Activated naive CD8-positive, alpha-beta T cell treated with anti-CD3 and anti-CD28 coated beads for 36 hours (primary cell): ENCODE measurements at regions not wholly inside any gene's neighbourhood (a gene's known extent, or its start where the extent isn't known, plus 50 kb on each side); places are given as distances from the start of the nearest gene placed in this dataset.

Source experiments
- DNase-seq: peaks from one replicate; pipeline ENCODE4 v3.0.0; 2021
- H3K27ac Mint-ChIP-seq: one replicate; pipeline ENCODE4 v1.8.0; 2022; ENCODE audit warnings: mild to moderate bottlenecking, moderate library complexity, mixed read lengths
- H3K27me3 Mint-ChIP-seq: one replicate; pipeline ENCODE4 v1.8.0; 2022; ENCODE audit warnings: mild to moderate bottlenecking, mixed read lengths
- H3K36me3 Mint-ChIP-seq: one replicate; pipeline ENCODE4 v1.8.0; 2021; ENCODE audit warnings: mild to moderate bottlenecking, mixed read lengths
- H3K4me1 Mint-ChIP-seq: one replicate; pipeline ENCODE4 v1.8.0; 2021; ENCODE audit warnings: mixed read lengths
- H3K4me3 Mint-ChIP-seq: one replicate; pipeline ENCODE4 v1.8.0; 2022; ENCODE audit warnings: mild to moderate bottlenecking, moderate library complexity, mixed read lengths
- H3K9me3 Mint-ChIP-seq: one replicate; pipeline ENCODE4 v1.8.0; 2022; ENCODE audit warnings: mixed read lengths

GRCh38 chr10:121085367-121085766, 234.2 kb downstream of the WDR11 start:
- Mint-ChIP-seq H3K4me1 (no peaks in the 10 kb centered on the region), H3K27ac (no peak overlapping the region), H3K4me3 (no peak overlapping the region), H3K9me3 (no peaks in the 10 kb centered on the region), H3K27me3 (peaks cover 18% of the 10 kb centered on the region), H3K36me3 (no peaks in the 10 kb centered on the region)
- DNase-seq = no peak

- Mint-ChIP-seq H3K27me3 (peaks cover 12% of the 10 kb centered on the region), H3K4me3 (no peak overlapping the region), H3K36me3 (no peaks in the 10 kb centered on the region), H3K27ac (no peak overlapping the region), H3K9me3 (no peaks in the 10 kb centered on the region), H3K4me1 (no peaks in the 10 kb centered on the region)
- DNase-seq = no peak
Measured at GRCh38 chr10:121087129-121087528, 236.0 kb downstream of the WDR11 start.

GRCh38 chr10:121087688-121088087, 236.5 kb downstream of the WDR11 start:
- Mint-ChIP-seq H3K4me1 (no peaks in the 10 kb centered on the region), H3K36me3 (no peaks in the 10 kb centered on the region), H3K9me3 (no peaks in the 10 kb centered on the region), H3K27ac (no peak overlapping the region), H3K27me3 (peaks cover 9% of the 10 kb centered on the region), H3K4me3 (no peak overlapping the region)
- no peak for DNase-seq

- H3K27me3 Mint-ChIP-seq = peaks cover 4% of the 10 kb centered on the region
- DNase-seq = no peak
- H3K36me3 Mint-ChIP-seq = no peaks in the 10 kb centered on the region
- no peaks in the 10 kb centered on the region for H3K4me1 Mint-ChIP-seq
- no peaks in the 10 kb centered on the region for H3K9me3 Mint-ChIP-seq
- no peak overlapping the region for H3K27ac Mint-ChIP-seq
- no peak overlapping the region for H3K4me3 Mint-ChIP-seq
Measured at GRCh38 chr10:121088524-121088923, 237.4 kb downstream of the WDR11 start.

GRCh38 chr10:121089434-121089833, 238.3 kb downstream of the WDR11 start:
- no peak for DNase-seq
- H3K4me3 Mint-ChIP-seq = no peak overlapping the region

GRCh38 chr10:121091961-121092719, 241.0 kb downstream of the WDR11 start:
- H3K27ac Mint-ChIP-seq = no peak overlapping the region
- no peak overlapping the region for H3K4me3 Mint-ChIP-seq
- DNase-seq = no peak
- H3K9me3 Mint-ChIP-seq = no peaks in the 10 kb centered on the region
- no peaks in the 10 kb centered on the region for H3K36me3 Mint-ChIP-seq
- no peaks in the 10 kb centered on the region for H3K27me3 Mint-ChIP-seq
- no peaks in the 10 kb centered on the region for H3K4me1 Mint-ChIP-seq

More at GRCh38 chr10:121089434-121089833, 238.3 kb downstream of the WDR11 start:
- H3K36me3 Mint-ChIP-seq = no peaks in the 10 kb centered on the region
- peaks cover 4% of the 10 kb centered on the region for H3K27me3 Mint-ChIP-seq
- H3K27ac Mint-ChIP-seq = no peak overlapping the region
- H3K9me3 Mint-ChIP-seq = no peaks in the 10 kb centered on the region
- H3K4me1 Mint-ChIP-seq = no peaks in the 10 kb centered on the region

GRCh38 chr10:121092720-121093095, 241.5 kb downstream of the WDR11 start:
- no peak overlapping the region for H3K4me3 Mint-ChIP-seq
- no peak for DNase-seq

GRCh38 chr10:121096617-121097431, 245.7 kb downstream of the WDR11 start:
- H3K9me3 Mint-ChIP-seq = no peaks in the 10 kb centered on the region
- no peaks in the 10 kb centered on the region for H3K36me3 Mint-ChIP-seq
- no peaks in the 10 kb centered on the region for H3K27me3 Mint-ChIP-seq
- no peaks in the 10 kb centered on the region for H3K4me1 Mint-ChIP-seq
- no peak overlapping the region for H3K4me3 Mint-ChIP-seq
- DNase-seq = no peak
- H3K27ac Mint-ChIP-seq = no peak overlapping the region

More at GRCh38 chr10:121092720-121093095, 241.5 kb downstream of the WDR11 start:
- no peak overlapping the region for H3K27ac Mint-ChIP-seq
- H3K9me3 Mint-ChIP-seq = no peaks in the 10 kb centered on the region
- no peaks in the 10 kb centered on the region for H3K27me3 Mint-ChIP-seq
- no peaks in the 10 kb centered on the region for H3K4me1 Mint-ChIP-seq
- H3K36me3 Mint-ChIP-seq = no peaks in the 10 kb centered on the region

GRCh38 chr10:121098211-121098610, 247.0 kb downstream of the WDR11 start:
- no peaks in the 10 kb centered on the region for H3K4me1 Mint-ChIP-seq
- H3K27ac Mint-ChIP-seq = no peak overlapping the region
- DNase-seq = no peak
- no peaks in the 10 kb centered on the region for H3K36me3 Mint-ChIP-seq
- H3K27me3 Mint-ChIP-seq = no peaks in the 10 kb centered on the region
- no peak overlapping the region for H3K4me3 Mint-ChIP-seq
- no peaks in the 10 kb centered on the region for H3K9me3 Mint-ChIP-seq

GRCh38 chr10:121098751-121099150, 247.6 kb downstream of the WDR11 start:
- no peaks in the 10 kb centered on the region for H3K9me3 Mint-ChIP-seq
- no peak for DNase-seq
- H3K36me3 Mint-ChIP-seq = no peaks in the 10 kb centered on the region
- no peak overlapping the region for H3K4me3 Mint-ChIP-seq
- H3K27ac Mint-ChIP-seq = no peak overlapping the region
- H3K27me3 Mint-ChIP-seq = no peaks in the 10 kb centered on the region
- no peaks in the 10 kb centered on the region for H3K4me1 Mint-ChIP-seq

GRCh38 chr10:121099181-121099580, 248.0 kb downstream of the WDR11 start:
- Mint-ChIP-seq H3K27me3 (no peaks in the 10 kb centered on the region), H3K4me1 (no peaks in the 10 kb centered on the region), H3K4me3 (no peak overlapping the region), H3K9me3 (no peaks in the 10 kb centered on the region), H3K27ac (no peak overlapping the region), H3K36me3 (no peaks in the 10 kb centered on the region)
- no peak for DNase-seq

GRCh38 chr10:121099592-121099991, 248.4 kb downstream of the WDR11 start:
- Mint-ChIP-seq H3K9me3 (no peaks in the 10 kb centered on the region), H3K27me3 (no peaks in the 10 kb centered on the region), H3K27ac (no peak overlapping the region), H3K4me1 (no peaks in the 10 kb centered on the region), H3K36me3 (no peaks in the 10 kb centered on the region), H3K4me3 (no peak overlapping the region)
- DNase-seq = no peak

- H3K36me3 Mint-ChIP-seq = no peaks in the 10 kb centered on the region
- no peak overlapping the region for H3K27ac Mint-ChIP-seq
- no peaks in the 10 kb centered on the region for H3K9me3 Mint-ChIP-seq
- H3K4me1 Mint-ChIP-seq = no peaks in the 10 kb centered on the region
- H3K4me3 Mint-ChIP-seq = no peak overlapping the region
- no peak for DNase-seq
- H3K27me3 Mint-ChIP-seq = no peaks in the 10 kb centered on the region
Measured at GRCh38 chr10:121101561-121101960, 250.4 kb downstream of the WDR11 start.

GRCh38 chr10:121102706-121103105, 251.5 kb downstream of the WDR11 start:
- Mint-ChIP-seq H3K4me3 (no peak overlapping the region), H3K9me3 (no peaks in the 10 kb centered on the region), H3K27ac (no peak overlapping the region), H3K36me3 (no peaks in the 10 kb centered on the region), H3K4me1 (no peaks in the 10 kb centered on the region), H3K27me3 (no peaks in the 10 kb centered on the region)
- no peak for DNase-seq

- H3K27ac Mint-ChIP-seq = no peak overlapping the region
- no peaks in the 10 kb centered on the region for H3K9me3 Mint-ChIP-seq
- no peaks in the 10 kb centered on the region for H3K27me3 Mint-ChIP-seq
- no peaks in the 10 kb centered on the region for H3K4me1 Mint-ChIP-seq
- no peak for DNase-seq
- H3K4me3 Mint-ChIP-seq = no peak overlapping the region
- H3K36me3 Mint-ChIP-seq = no peaks in the 10 kb centered on the region
Measured at GRCh38 chr10:121104476-121105111, 253.4 kb downstream of the WDR11 start.
